ENCODE measurements at regions not wholly inside any gene's neighbourhood (a gene's known extent, or its start where the extent isn't known, plus 50 kb on each side); places are given as distances from the start of the nearest gene placed in this dataset.

- no peaks in the 10 kb centered on the region for H3K9me3 Mint-ChIP-seq
These were observed 364.8 kb upstream of the SLC14A2 start for GRCh38 chr18:45250479-45250878.

More at GRCh38 chr18:45250479-45250878, 364.8 kb upstream of the SLC14A2 start:
- Mint-ChIP-seq H3K4me3 (no peak overlapping the region), H3K27me3 (ENCODE audit: insufficient read depth, low read depth, poor library complexity) (peaks cover 2% of the 10 kb centered on the region), H3K4me1 (peaks cover 8% of the 10 kb centered on the region), H3K36me3 (ENCODE audit: low read depth) (no peaks in the 10 kb centered on the region), H3K27ac (no peak overlapping the region)
- H3K27me3 ChIP-seq (ENCODE audit: insufficient read depth): no peaks in the 10 kb centered on the region
- H4K20me1 ChIP-seq (replicated peaks; ENCODE audit: insufficient read depth): no peaks in the 10 kb centered on the region
- H3K36me3 ChIP-seq (ENCODE audit: insufficient read depth): no peaks in the 10 kb centered on the region
- H3K4me3 ChIP-seq: no peak overlapping the region
- DNase-seq (ENCODE audit: low spot score) (no peak), ATAC-seq (no peak)
- H3K27ac ChIP-seq (ENCODE audit: low read depth): no peak overlapping the region
- TF ChIP-seq STAT1 (IDR thresholded peaks at IDR 0.05; ENCODE audit: unreplicated experiment) (no peak), CREB1 (CRISPR knock-in tag; IDR thresholded peaks at IDR 0.05; ENCODE audit: low read depth) (no peak), REST (IDR thresholded peaks at IDR 0.05; ENCODE audit: unreplicated experiment) (no peak), CTCF (conservative IDR thresholded peaks at IDR 0.05; ENCODE audit: low read depth in 2 of 2) (no peak), ETS1 (IDR thresholded peaks at IDR 0.05) (no peak), EZH2 (IDR thresholded peaks at IDR 0.05; ENCODE audit: low read depth, unreplicated experiment) (no peak), ZNF331 (CRISPR knock-in tag; IDR thresholded peaks at IDR 0.05; ENCODE audit: low read depth) (no peak), ZNF114 (CRISPR knock-in tag; IDR thresholded peaks at IDR 0.05) (no peak), JUNB (IDR thresholded peaks at IDR 0.05; ENCODE audit: unreplicated experiment) (no peak), ZNF462 (CRISPR knock-in tag; IDR thresholded peaks at IDR 0.05) (no peak), POLR2AphosphoS5 (IDR thresholded peaks at IDR 0.05; ENCODE audit: low read depth) (no peak), NANOG (IDR thresholded peaks at IDR 0.05; ENCODE audit: borderline replicate concordance) (no peak), EZH2phosphoT487 (IDR thresholded peaks at IDR 0.05; ENCODE audit: unreplicated experiment) (no peak)
- H3K79me2 ChIP-seq (replicated peaks; ENCODE audit: insufficient read depth): no peaks in the 10 kb centered on the region
- H3K4me2 ChIP-seq: no peak overlapping the region
- no peaks in the 10 kb centered on the region for H3F3A ChIP-seq (replicated peaks; ENCODE audit: low read depth)
- no peak overlapping the region for H2AFZ ChIP-seq
- H3K4me1 ChIP-seq (ENCODE audit: insufficient read depth): no peaks in the 10 kb centered on the region
- no peaks in the 10 kb centered on the region for H3K9me2 ChIP-seq (ENCODE audit: insufficient read depth)
